Sigmoid colon (tissue), 3 donors: ENCODE measurements at regions not wholly inside any gene's neighbourhood (a gene's known extent, or its start where the extent isn't known, plus 50 kb on each side); places are given as distances from the start of the nearest gene placed in this dataset.

Source experiments
- CTCF ChIP-seq, 4 experiments: fragments of 450-650 bp in 3 of 4; fragments of 200-600 bp in 1 of 4; IDR thresholded peaks; one replicate each; pipeline ENCODE4 v1.5.1; 2016 to 2019; ENCODE audit warnings: antibody characterized with exemption in 4 of 4, mild to moderate bottlenecking in 3 of 4, moderate library complexity in 2 of 4
- POLR2A ChIP-seq, 2 donors: fragments of 450-650 bp; IDR thresholded peaks; one replicate each; pipeline ENCODE4 v1.6.1; 2016; ENCODE audit warnings: antibody characterized with exemption in 2 of 2, mild to moderate bottlenecking in 2 of 2, moderate library complexity in 2 of 2

- no peak for TF ChIP-seq CTCF (IDR thresholded peaks at IDR 0.05)
- no peak for TF ChIP-seq POLR2A (IDR thresholded peaks at IDR 0.05)
Observed at GRCh38 chr2:176392249-176392648, 123.0 kb downstream of the MTX2 start.
